ENCODE measurements at regions not wholly inside any gene's neighbourhood (a gene's known extent, or its start where the extent isn't known, plus 50 kb on each side); places are given as distances from the start of the nearest gene placed in this dataset.

DNA sequence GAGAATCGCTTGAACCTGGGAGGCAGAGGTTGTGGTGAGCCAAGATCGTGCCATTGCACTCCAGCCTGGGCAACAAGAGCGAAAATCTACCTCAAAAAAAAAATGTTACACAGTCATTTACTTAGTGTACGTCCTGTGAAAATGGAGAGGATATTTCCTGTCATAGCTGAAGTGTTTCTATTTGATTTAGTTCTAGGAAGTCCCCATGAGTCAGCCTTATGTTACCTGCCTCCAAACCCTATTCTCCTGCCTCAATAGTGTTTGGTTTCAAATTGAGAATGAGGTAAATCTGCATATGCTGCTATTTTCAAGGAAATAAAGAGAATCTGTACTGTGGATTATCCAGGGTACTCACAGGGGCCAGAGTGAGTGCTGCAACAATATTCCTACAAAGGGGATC, 1284.5 kb upstream of the AUTS2 start:
- TF ChIP-seq, protein P1, sequence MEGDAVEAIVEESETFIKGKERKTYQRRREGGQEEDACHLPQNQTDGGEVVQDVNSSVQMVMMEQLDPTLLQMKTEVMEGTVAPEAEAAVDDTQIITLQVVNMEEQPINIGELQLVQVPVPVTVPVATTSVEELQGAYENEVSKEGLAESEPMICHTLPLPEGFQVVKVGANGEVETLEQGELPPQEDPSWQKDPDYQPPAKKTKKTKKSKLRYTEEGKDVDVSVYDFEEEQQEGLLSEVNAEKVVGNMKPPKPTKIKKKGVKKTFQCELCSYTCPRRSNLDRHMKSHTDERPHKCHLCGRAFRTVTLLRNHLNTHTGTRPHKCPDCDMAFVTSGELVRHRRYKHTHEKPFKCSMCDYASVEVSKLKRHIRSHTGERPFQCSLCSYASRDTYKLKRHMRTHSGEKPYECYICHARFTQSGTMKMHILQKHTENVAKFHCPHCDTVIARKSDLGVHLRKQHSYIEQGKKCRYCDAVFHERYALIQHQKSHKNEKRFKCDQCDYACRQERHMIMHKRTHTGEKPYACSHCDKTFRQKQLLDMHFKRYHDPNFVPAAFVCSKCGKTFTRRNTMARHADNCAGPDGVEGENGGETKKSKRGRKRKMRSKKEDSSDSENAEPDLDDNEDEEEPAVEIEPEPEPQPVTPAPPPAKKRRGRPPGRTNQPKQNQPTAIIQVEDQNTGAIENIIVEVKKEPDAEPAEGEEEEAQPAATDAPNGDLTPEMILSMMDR (conservative IDR thresholded peaks at IDR 0.05): no peak
- TF ChIP-seq ZFX (IDR thresholded peaks at IDR 0.05): no peak

All from C4-2B (cell line).